Smooth muscle cell (in vitro differentiated cells): ENCODE measurements at regions not wholly inside any gene's neighbourhood (a gene's known extent, or its start where the extent isn't known, plus 50 kb on each side); places are given as distances from the start of the nearest gene placed in this dataset.
"Not testable (repeated sequence)": the region's sequence is repeated elsewhere in the genome, so short reads cannot be mapped to it uniquely, and the experiment has no call there.

Source experiments
- DNase-seq: peaks from one replicate; lab custom pipeline; 2025; ENCODE audit not compliant: unreplicated experiment; lab: John Stamatoyannopoulos, UW
- H2AFZ ChIP-seq: fragments of 200-600 bp; sonication (generic); 2 replicates; pipeline ENCODE4 v1.6.0; 2016; ENCODE audit warnings: antibody characterized with exemption, low read depth, mild to moderate bottlenecking
- H3F3A ChIP-seq: fragments of 200-600 bp; sonication (generic); 2 replicates; pipeline ENCODE4 v1.6.0; 2017; ENCODE audit warnings: antibody characterized with exemption, low read depth
- H3K27ac ChIP-seq: fragments of 200-600 bp; sonication (generic); 2 replicates; pipeline ENCODE4 v1.5.1; 2016; ENCODE audit warnings: low read depth, mild to moderate bottlenecking
- H3K27me3 ChIP-seq: fragments of 200-600 bp; sonication (generic); 2 replicates; pipeline ENCODE4 v1.6.1; 2016; ENCODE audit warnings: low read depth, mild to moderate bottlenecking
- H3K36me3 ChIP-seq: fragments of 200-600 bp; sonication (generic); 2 replicates; pipeline ENCODE4 v1.5.1; 2016; ENCODE audit warnings: low read depth
- H3K4me1 ChIP-seq: fragments of 200-600 bp; sonication (generic); 2 replicates; pipeline ENCODE4 v1.5.1; 2016; ENCODE audit warnings: low read depth
- H3K4me2 ChIP-seq: fragments of 200-600 bp; sonication (generic); 2 replicates; pipeline ENCODE4 v1.6.0; 2016; ENCODE audit warnings: mild to moderate bottlenecking
- H3K4me3 ChIP-seq: fragments of 200-600 bp; sonication (generic); 2 replicates; pipeline ENCODE4 v1.5.1; 2016; ENCODE audit warnings: mild to moderate bottlenecking
- H3K79me2 ChIP-seq: fragments of 200-600 bp; sonication (generic); 2 replicates; pipeline ENCODE4 v1.6.0; 2016; ENCODE audit warnings: low read depth, mild to moderate bottlenecking
- H3K9ac ChIP-seq: fragments of 200-600 bp; sonication (generic); 2 replicates; pipeline ENCODE4 v1.6.0; 2016; ENCODE audit warnings: low read depth
- H3K9me3 ChIP-seq: fragments of 200-600 bp; sonication (generic); replicated peaks from 2 replicates; pipeline ENCODE4 v1.5.1; 2016; ENCODE audit warnings: low read depth
- H4K20me1 ChIP-seq: fragments of 200-600 bp; sonication (generic); 2 replicates; pipeline ENCODE4 v1.6.0; 2016; ENCODE audit warnings: low read depth
- CTCF ChIP-seq: fragments of 200-600 bp; sonication (generic); IDR thresholded peaks from 2 replicates; pipeline ENCODE4 v1.5.1; 2017; ENCODE audit warnings: borderline replicate concordance, mild to moderate bottlenecking, antibody characterized with exemption; ENCODE audit not compliant: insufficient read depth, poor library complexity, severe bottlenecking
- WGBS: methylation state at CpG from one replicate; pipeline ENCODE4 v1.1.7; 2016; ENCODE audit warnings: low lambda C conversion rate; 5-methylcytosine and 5-hydroxymethylcytosine counted together

- TF ChIP-seq CTCF: no peak
- H3K9me3 ChIP-seq: no peaks in the 10 kb centered on the region
- H3K4me2 ChIP-seq: peak overlapping the region; percentile 85
- peaks cover 9% of the 10 kb centered on the region for H3K4me1 ChIP-seq
- DNase-seq: no peak
- H3K9ac ChIP-seq: no peak overlapping the region
- H2AFZ ChIP-seq: peak overlapping the region; percentile 88
- H3K79me2 ChIP-seq: no peaks in the 10 kb centered on the region
- no peaks in the 10 kb centered on the region for H3K36me3 ChIP-seq
- H4K20me1 ChIP-seq: no peaks in the 10 kb centered on the region
- no peaks in the 10 kb centered on the region for H3K27me3 ChIP-seq
- peak overlapping the region; percentile 51 for H3K4me3 ChIP-seq
- H3F3A ChIP-seq: peaks cover 25% of the 10 kb centered on the region
- H3K27ac ChIP-seq: no peak overlapping the region
- WGBS: 1% methylated on average over 22 of the region's 22 CpGs
Observed at GRCh38 chr6:27667657-27668441, 194.9 kb upstream of the ZNF184 start.

- Histone ChIP-seq H3F3A (peaks cover 25% of the 10 kb centered on the region), H3K27me3 (no peaks in the 10 kb centered on the region), H3K36me3 (no peaks in the 10 kb centered on the region), H3K9me3 (no peaks in the 10 kb centered on the region), H3K27ac (no peak overlapping the region), H3K4me1 (peaks cover 9% of the 10 kb centered on the region), H3K79me2 (no peaks in the 10 kb centered on the region), H3K4me2 (peak overlapping the region; percentile 85), H2AFZ (peak overlapping the region; percentile 88), H4K20me1 (no peaks in the 10 kb centered on the region), H3K9ac (no peak overlapping the region), H3K4me3 (peak overlapping the region; percentile 51)
- 9% methylated on average over 14 of the region's 14 CpGs for WGBS
- TF ChIP-seq CTCF: no peak
- no peak for DNase-seq
Observed at GRCh38 chr6:27667016-27667656, 194.2 kb upstream of the ZNF184 start.

- WGBS: 15% methylated on average over 1 of the region's 1 CpG
Observed at GRCh38 chr6:27662769-27663168, 189.9 kb upstream of the ZNF184 start.

GRCh38 chr6:27662212-27662611 is 189.3 kb upstream of the ZNF184 start:
- not testable (repeated sequence) for H4K20me1 ChIP-seq, H3K9me3 ChIP-seq, H3F3A ChIP-seq, H3K27ac ChIP-seq, DNase-seq, H3K4me3 ChIP-seq, H3K27me3 ChIP-seq, H2AFZ ChIP-seq, H3K4me1 ChIP-seq, H3K36me3 ChIP-seq, H3K9ac ChIP-seq, H3K79me2 ChIP-seq, H3K4me2 ChIP-seq
- 97% methylated on average over 5 of the region's 5 CpGs for WGBS

More at GRCh38 chr6:27662769-27663168, 189.9 kb upstream of the ZNF184 start:
- Histone ChIP-seq H3K36me3 (no peaks in the 10 kb centered on the region), H3K4me1 (peaks cover 4% of the 10 kb centered on the region), H3K9ac (no peak overlapping the region), H3K9me3 (no peaks in the 10 kb centered on the region), H4K20me1 (no peaks in the 10 kb centered on the region), H3F3A (peaks cover 4% of the 10 kb centered on the region), H3K4me2 (no peak overlapping the region), H3K27ac (no peak overlapping the region), H3K27me3 (no peaks in the 10 kb centered on the region), H3K79me2 (no peaks in the 10 kb centered on the region), H3K4me3 (no peak overlapping the region), H2AFZ (no peak overlapping the region)
- no peak for DNase-seq
- no peak for TF ChIP-seq CTCF

- not testable (repeated sequence) for H3F3A ChIP-seq, H3K27me3 ChIP-seq, H3K79me2 ChIP-seq, H3K4me2 ChIP-seq, DNase-seq, H3K4me1 ChIP-seq, H3K9me3 ChIP-seq, H2AFZ ChIP-seq, H3K4me3 ChIP-seq, H3K27ac ChIP-seq, H4K20me1 ChIP-seq, H3K9ac ChIP-seq, H3K36me3 ChIP-seq
- 95% methylated on average over 35 of the region's 60 CpGs for WGBS
Observed at GRCh38 chr6:27653143-27653825, 180.4 kb upstream of the ZNF184 start.
